ENCODE measurements at regions not wholly inside any gene's neighbourhood (a gene's known extent, or its start where the extent isn't known, plus 50 kb on each side); places are given as distances from the start of the nearest gene placed in this dataset.
"Not testable (repeated sequence)": the region's sequence is repeated elsewhere in the genome, so short reads cannot be mapped to it uniquely, and the experiment has no call there.

GRCh38 chr7:9505516-9505915 is 1072.1 kb downstream of the NXPH1 start:
- DNase-seq (ENCODE audit: low read depth in 2 of 2) = no peak

DNA sequence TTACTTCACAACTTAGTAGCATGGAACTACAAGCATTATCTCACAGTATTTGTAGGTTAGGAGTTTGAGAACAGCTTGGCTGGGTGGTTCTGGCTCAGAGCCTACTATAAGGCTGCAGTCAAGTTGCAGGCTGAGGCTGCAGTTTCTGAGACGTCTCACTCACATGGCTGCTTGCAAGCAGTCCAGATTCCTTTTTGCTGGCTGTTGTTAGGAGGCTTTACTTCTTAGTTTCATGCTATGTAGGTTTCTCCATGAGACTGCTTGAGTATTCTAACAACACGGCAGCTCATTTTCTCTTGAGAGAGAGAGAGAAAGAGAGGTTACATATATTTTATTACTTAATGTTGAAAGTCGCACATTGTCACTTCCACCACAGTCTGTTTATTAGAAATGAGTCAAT is 1073.9 kb downstream of the NXPH1 start:
- DNase-seq (ENCODE audit: low read depth in 2 of 2) = no peak

GRCh38 chr7:9516662-9517061 is 1083.3 kb downstream of the NXPH1 start:
- DNase-seq (ENCODE audit: low read depth in 2 of 2) = no peak

DNA sequence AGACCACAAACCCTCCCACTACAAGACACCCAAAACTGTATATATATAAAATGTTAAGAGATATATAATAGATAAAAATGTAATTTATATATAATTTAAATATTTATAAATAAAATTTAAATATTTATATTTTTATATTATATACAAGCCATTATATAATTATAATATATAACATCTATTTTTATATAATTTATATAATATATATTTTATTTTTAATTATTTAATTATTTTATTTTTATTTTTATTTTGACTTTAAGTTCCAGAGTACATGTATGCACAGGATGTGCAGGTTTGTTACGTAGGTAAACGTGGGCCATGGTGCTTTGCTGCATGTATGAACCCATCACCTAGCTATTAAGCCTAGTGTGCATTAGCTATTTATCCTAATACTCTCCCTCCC is 1090.2 kb downstream of the NXPH1 start:
- DNase-seq (ENCODE audit: low read depth in 2 of 2) = no peak

DNA sequence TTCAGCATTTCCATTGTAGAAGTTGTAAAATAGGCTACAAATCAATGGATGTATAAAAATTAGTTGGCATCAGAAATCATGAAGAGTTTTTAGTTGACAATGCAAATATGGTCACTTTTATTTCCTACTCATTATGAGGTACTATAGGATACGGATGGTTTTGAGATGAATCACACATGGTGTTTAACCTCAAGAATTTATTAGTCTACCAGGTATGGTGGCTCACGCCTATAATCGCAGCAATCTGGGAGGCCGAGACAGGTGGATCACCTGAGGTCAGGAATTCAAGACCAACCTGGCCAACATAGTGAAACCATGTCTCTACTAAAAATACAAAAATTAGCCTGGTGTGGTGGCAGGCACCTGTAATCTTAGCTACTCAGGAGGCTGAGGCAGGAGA is 1119.0 kb downstream of the NXPH1 start:
- DNase-seq (ENCODE audit: low read depth in 2 of 2) = not testable (repeated sequence)

DNA sequence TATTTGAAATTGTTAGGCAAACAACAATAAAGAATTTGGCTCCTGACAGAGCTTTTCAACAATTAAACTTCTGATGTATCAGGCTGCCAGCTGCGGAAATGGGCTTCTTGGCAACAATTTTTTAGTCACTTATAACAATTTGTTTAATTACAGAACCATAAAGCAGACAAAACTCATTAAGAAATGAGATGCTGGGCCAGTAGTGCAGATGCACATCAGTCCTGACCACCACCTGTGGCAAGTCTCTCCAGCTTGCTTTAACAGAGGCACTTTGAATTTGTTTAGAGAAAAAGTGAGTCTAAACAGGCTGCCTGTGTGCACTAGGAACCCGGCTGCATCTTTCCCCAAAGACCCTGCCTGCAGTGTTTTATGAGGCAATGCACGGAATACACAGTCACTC is 1124.4 kb downstream of the NXPH1 start:
- DNase-seq (ENCODE audit: low read depth in 2 of 2) = no peak

DNA sequence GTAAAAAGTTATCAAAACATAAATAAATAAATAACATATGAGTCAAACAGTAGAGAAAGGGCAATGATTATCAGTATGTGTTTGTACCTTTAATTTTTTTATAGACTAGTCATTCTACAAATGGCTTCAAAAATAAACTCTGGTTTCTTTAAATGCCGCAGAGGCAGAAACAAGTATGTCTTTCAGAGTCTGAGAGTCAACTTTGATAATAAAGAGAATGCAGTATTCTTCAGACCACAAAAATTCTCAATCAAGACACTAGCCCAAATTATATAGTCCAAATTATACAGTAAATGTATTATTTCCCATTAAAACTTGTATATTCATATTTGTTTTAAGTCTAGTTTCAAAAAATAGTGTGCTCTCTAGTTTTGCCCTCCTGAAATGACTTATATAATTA is 1142.3 kb downstream of the NXPH1 start:
- DNase-seq (ENCODE audit: low read depth in 2 of 2) = no peak

DNA sequence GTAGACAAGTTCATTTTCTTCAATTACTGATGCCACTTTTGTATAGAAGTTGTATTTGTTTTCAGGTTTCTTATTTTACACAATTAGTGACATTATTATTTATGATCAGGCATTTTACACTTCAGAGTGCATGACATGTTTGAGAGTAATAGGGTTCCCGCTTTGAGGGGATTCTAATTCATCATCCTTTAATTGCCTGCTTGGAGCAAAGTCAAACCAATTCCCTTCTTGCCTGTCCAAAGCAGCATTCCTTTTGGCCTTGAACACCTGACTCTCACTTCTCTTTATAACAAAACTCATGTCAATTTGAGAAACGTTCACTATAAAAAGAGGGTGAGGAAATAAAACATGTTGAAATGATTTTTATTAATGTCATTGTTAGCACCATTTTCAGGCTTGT is 1149.4 kb downstream of the NXPH1 start:
- no peak for DNase-seq (ENCODE audit: low read depth in 2 of 2)

DNA sequence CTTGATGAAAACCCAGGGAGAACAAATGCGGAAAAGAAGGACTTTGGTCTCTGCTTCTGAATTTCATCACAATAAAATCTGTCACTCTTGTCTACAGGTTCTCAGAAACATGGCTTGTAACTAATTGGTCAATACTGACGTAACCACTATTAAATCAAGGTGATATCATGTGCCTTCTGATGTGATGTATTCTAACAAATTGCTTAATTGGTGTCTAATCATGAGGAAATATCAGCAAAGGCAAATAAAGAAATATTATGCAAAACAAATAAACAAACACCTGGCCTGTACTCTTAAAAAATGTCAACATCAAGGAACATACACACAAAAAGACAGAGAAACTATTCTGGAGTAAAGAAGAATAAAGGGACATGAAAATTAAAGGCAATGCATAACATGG is 1165.0 kb downstream of the NXPH1 start:
- no peak for DNase-seq (ENCODE audit: low read depth in 2 of 2)

- DNase-seq (ENCODE audit: low read depth in 2 of 2) = no peak
Observed at GRCh38 chr7:9600974-9601373, 1167.6 kb downstream of the NXPH1 start.

DNA sequence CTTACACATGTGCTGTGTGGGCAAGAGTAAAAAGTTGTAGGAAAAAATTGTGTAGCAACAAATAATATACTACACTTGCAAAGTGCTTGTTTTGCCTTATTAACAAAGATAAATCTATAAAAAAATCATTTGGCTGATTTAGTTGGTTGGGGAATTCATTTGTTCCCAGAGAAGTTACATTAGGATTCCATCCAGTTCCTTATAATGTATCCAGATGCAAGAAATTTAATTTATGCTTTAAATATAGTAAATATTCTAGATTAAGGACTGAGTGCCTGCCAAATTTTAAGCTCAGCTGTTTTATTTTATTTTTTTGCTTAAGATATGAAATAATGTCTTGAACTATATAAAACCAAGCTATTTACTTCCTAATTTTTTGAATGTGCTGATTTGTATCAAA is 1169.9 kb downstream of the NXPH1 start:
- DNase-seq (ENCODE audit: low read depth in 2 of 2) = no peak

DNA sequence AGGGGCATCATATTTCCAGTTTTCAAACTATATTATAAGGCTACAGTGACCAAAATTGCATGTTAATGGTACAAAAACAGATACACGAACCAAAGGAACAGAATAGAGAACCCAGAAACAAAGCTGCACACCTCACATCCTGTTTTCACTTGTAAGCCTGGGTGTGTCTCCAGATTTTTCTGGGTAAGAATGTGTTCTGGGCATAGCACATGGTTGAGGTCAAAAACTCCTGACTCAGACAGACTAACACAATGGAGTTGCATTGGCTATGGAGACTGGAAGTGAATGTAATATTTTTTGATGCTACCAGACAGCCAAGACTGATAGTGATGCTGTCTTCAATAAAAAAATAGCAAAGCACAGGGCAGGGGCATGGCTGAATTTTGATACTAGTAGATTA is 1175.2 kb downstream of the NXPH1 start:
- DNase-seq (ENCODE audit: low read depth in 2 of 2) = no peak

- DNase-seq (ENCODE audit: low read depth in 2 of 2) = not testable (repeated sequence)
Observed at GRCh38 chr7:9620899-9621298, 1187.5 kb downstream of the NXPH1 start.

DNA sequence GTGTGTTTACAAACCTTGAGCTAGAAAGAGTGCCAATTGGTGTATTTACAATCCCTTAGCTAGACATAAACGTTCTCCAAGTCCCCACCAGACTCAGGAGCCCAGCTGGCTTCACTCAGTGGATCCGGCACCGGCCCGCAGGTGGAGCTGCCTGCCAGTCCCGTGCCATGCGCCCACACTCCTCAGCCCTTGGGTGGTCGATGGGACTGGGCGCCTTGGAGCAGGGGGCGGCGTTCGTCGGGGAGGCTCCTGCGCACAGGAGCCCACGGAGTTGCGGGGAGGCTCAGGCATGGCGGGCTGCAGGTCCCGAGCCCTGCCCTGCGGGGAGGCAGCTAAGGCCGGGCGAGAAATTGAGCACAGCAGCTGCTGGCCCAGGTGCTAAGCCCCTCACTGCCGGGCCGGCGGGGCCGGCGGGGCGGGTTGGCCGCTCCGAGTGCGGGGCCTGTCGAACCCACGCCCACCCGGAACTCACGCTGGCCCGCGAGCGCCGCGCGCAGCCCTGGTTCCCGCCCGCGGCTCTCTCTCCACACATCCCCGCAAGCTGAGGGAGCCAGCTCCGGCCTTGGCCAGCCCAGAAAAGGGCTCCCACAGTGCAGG is 1188.0 kb downstream of the NXPH1 start:
- not testable (repeated sequence) for DNase-seq (ENCODE audit: low read depth in 2 of 2)

DNA sequence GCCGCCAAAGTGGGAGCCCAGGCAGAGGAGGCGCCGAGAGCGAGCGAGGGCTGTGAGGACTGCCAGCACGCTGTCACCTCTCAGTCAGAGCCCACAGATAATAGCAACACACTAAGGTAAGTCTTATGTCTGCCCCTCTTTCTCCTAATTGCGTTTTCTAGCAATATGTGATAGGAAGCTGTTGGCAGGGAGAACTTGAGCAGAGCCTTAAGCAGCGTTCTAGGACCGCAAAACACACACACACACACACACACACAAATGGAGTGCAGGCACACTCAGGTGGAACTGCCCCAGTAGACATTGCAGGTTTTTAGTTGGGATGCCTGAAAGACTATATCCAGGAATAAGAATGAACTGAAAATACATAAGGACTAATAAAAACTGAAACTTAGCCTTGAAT is 1188.5 kb downstream of the NXPH1 start:
- DNase-seq (ENCODE audit: low read depth in 2 of 2) = no peak

GRCh38 chr7:9625953-9626352 is 1192.5 kb downstream of the NXPH1 start:
- DNase-seq (ENCODE audit: low read depth in 2 of 2) = no peak

- DNase-seq (ENCODE audit: low read depth in 2 of 2) = no peak
Observed at GRCh38 chr7:9645756-9646155, 1212.3 kb downstream of the NXPH1 start.

DNA sequence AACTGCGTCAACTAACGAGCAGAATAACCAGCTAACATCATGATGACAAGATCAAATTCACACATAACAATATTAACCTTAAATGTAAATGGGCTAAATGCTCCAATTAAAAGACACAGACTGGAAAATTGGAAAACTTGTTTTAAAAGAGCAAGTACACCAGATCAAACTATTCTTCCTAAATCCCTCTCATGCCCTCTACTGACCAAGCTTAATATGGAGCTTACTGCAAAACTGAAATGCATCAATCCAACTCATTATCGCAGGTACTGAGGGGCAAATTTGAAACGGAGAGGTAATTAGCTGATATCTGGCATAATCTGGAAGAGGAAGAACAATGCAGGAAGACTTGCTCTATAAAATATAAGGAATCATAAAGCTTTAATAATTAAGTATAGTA is 1223.8 kb downstream of the NXPH1 start:
- DNase-seq (ENCODE audit: low read depth in 2 of 2) = no peak

- no peak for DNase-seq (ENCODE audit: low read depth in 2 of 2)
Observed at GRCh38 chr7:9671979-9672917, 1238.8 kb downstream of the NXPH1 start.

DNA sequence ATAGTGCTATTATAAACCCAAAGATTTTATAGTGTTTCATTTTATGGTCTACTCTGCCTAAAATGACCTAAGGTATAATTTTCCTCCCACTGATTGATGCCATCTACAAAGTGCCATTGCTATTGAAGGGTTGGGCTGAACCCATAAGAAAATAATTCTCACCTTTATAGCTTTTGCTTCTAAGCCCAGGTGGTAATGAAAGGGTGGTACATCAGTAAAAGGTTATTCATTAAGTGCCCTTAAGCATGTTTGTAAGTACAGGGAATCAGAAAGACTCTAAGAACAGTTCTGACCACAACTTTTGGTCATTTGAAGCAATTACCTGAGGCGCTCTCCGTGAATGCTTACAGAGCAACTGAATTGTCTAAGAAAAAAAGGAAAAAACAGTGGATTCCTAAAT is 1247.3 kb downstream of the NXPH1 start:
- no peak for DNase-seq (ENCODE audit: low read depth in 2 of 2)

- no peak for DNase-seq (ENCODE audit: low read depth in 2 of 2)
Observed at GRCh38 chr7:9681284-9681683, 1247.9 kb downstream of the NXPH1 start.

DNA sequence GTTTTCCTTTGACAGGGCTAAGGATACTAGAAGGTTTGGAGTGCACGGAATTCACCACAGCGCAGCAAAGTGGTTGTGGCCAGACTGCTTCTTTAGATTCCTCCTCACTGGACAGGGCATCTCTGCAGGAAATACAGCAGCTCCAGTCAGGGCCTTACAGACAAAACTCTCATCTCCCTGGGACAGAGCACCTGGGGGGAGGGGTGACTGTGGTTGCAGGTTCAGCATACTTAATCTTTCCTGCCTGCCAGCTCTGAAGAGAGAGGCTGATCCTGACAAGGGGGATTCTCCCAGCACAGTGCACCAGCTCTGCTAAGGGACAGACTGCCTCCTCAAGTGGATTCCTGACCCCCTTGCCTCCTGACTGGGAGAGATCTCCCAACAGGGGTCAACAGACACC is 1257.9 kb downstream of the NXPH1 start:
- DNase-seq (ENCODE audit: low read depth in 2 of 2) = no peak

GRCh38 chr7:9698375-9698774 is 1265.0 kb downstream of the NXPH1 start:
- no peak for DNase-seq (ENCODE audit: low read depth in 2 of 2)
